ENCODE measurements at regions not wholly inside any gene's neighbourhood (a gene's known extent, or its start where the extent isn't known, plus 50 kb on each side); places are given as distances from the start of the nearest gene placed in this dataset.

DNA sequence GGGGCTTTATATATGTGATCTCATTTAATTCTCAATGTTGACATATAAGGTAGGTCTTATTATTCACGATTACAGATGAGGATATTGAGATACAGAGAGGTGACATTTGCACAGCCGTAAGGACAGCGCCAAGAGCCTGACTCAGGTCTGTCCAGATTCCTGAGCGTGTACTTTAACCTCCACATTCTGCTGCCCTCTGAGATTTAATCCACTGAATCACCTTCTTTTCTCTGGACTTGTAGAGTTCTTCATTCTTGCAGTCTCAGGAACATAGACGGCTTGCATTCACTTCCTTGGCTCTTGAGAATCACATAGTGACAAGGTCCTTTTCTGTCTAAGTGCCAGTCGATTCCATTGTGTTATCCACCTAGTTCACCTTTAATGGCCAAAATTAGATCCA lies 141.0 kb upstream of the ARHGAP5 start:
- TF ChIP-seq, protein P1, sequence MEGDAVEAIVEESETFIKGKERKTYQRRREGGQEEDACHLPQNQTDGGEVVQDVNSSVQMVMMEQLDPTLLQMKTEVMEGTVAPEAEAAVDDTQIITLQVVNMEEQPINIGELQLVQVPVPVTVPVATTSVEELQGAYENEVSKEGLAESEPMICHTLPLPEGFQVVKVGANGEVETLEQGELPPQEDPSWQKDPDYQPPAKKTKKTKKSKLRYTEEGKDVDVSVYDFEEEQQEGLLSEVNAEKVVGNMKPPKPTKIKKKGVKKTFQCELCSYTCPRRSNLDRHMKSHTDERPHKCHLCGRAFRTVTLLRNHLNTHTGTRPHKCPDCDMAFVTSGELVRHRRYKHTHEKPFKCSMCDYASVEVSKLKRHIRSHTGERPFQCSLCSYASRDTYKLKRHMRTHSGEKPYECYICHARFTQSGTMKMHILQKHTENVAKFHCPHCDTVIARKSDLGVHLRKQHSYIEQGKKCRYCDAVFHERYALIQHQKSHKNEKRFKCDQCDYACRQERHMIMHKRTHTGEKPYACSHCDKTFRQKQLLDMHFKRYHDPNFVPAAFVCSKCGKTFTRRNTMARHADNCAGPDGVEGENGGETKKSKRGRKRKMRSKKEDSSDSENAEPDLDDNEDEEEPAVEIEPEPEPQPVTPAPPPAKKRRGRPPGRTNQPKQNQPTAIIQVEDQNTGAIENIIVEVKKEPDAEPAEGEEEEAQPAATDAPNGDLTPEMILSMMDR (IDR thresholded peaks at IDR 0.05; ENCODE audit: poor library complexity) = no peak
- no peak for TF ChIP-seq EZH2 (IDR thresholded peaks at IDR 0.05; ENCODE audit: borderline replicate concordance)
